PC-3 (cell line): ENCODE measurements at regions not wholly inside any gene's neighbourhood (a gene's known extent, or its start where the extent isn't known, plus 50 kb on each side); places are given as distances from the start of the nearest gene placed in this dataset.

Experiments
- CTCF ChIP-seq: fragments of 300-600 bp; sonication (generic); conservative IDR thresholded peaks from 2 replicates; pipeline ENCODE4 v1.5.1; 2017; ENCODE audit warnings: antibody characterized with exemption, low read depth, mild to moderate bottlenecking, low read length
- EZH2 ChIP-seq: fragments of 300-600 bp; sonication (generic); IDR thresholded peaks from one replicate; pipeline ENCODE4 v1.6.1; 2017; ENCODE audit warnings: antibody characterized with exemption, mild to moderate bottlenecking, low read length; ENCODE audit not compliant: unreplicated experiment
- EZH2phosphoT487 ChIP-seq: fragments of 300-600 bp; sonication (generic); IDR thresholded peaks from 2 replicates; pipeline ENCODE4 v1.6.1; 2018; ENCODE audit warnings: mild to moderate bottlenecking, antibody characterized with exemption, low read length, borderline replicate concordance

GRCh38 chr4:177582992-177583391 lies 140.8 kb upstream of the AGA start:
- no peak for TF ChIP-seq CTCF
- TF ChIP-seq EZH2, result no peak
- TF ChIP-seq EZH2phosphoT487, result no peak
